ENCODE measurements at regions not wholly inside any gene's neighbourhood (a gene's known extent, or its start where the extent isn't known, plus 50 kb on each side); places are given as distances from the start of the nearest gene placed in this dataset.

DNA sequence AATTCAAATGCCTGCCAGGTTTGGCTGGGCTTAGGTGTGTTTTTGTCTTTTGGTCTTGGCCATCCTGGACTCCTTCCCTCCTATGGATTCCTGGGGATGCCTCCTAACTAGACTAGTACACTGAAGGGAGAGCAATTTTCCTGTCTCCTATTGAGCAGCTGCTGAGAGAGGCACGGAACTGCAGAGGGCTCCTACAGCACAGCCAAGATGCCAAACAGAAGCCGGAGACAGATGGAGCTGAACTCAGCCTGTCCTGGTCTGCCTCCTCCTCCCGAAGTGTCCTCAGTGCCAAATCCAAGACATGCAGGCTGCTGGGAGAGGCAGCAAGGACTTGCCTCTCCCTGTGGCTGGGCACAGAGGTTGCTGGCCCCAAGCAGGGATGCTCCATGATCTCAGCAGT lies 256.6 kb upstream of the PROK2 start:
- Histone ChIP-seq H3K9me3 (replicated peaks; ENCODE audit: insufficient read depth, low read length) (no peaks in the 10 kb centered on the region), H3F3A (ENCODE audit: insufficient read depth, low read length) (no peaks in the 10 kb centered on the region), H2AFZ (ENCODE audit: low read length) (no peak overlapping the region), H3K27ac (ENCODE audit: low read length) (no peak overlapping the region), H3K36me3 (replicated peaks; ENCODE audit: insufficient read depth, low read length) (no peaks in the 10 kb centered on the region), H3K9ac (ENCODE audit: low read length) (no peak overlapping the region), H3K4me3 (ENCODE audit: low read length) (no peak overlapping the region), H3K4me1 (ENCODE audit: low read length) (no peaks in the 10 kb centered on the region), H3K79me2 (ENCODE audit: low read length) (no peaks in the 10 kb centered on the region), H3K27me3 (replicated peaks; ENCODE audit: insufficient read depth, low read length) (no peaks in the 10 kb centered on the region), H4K20me1 (ENCODE audit: insufficient read depth, low read length) (no peaks in the 10 kb centered on the region), H3K4me2 (ENCODE audit: low read depth, low read length) (no peak overlapping the region), H3K9me2 (replicated peaks; ENCODE audit: insufficient read depth, low read length) (no peaks in the 10 kb centered on the region)
- TF ChIP-seq, protein P1, sequence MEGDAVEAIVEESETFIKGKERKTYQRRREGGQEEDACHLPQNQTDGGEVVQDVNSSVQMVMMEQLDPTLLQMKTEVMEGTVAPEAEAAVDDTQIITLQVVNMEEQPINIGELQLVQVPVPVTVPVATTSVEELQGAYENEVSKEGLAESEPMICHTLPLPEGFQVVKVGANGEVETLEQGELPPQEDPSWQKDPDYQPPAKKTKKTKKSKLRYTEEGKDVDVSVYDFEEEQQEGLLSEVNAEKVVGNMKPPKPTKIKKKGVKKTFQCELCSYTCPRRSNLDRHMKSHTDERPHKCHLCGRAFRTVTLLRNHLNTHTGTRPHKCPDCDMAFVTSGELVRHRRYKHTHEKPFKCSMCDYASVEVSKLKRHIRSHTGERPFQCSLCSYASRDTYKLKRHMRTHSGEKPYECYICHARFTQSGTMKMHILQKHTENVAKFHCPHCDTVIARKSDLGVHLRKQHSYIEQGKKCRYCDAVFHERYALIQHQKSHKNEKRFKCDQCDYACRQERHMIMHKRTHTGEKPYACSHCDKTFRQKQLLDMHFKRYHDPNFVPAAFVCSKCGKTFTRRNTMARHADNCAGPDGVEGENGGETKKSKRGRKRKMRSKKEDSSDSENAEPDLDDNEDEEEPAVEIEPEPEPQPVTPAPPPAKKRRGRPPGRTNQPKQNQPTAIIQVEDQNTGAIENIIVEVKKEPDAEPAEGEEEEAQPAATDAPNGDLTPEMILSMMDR (IDR thresholded peaks at IDR 0.05; ENCODE audit: low read length): no peak
- TF ChIP-seq EZH2phosphoT487 (IDR thresholded peaks at IDR 0.05; ENCODE audit: low read length) (no peak), EZH2 (optimal IDR thresholded peaks at IDR 0.05; ENCODE audit: low read depth, low read length) (no peak)
- no peak for DNase-seq

DNA sequence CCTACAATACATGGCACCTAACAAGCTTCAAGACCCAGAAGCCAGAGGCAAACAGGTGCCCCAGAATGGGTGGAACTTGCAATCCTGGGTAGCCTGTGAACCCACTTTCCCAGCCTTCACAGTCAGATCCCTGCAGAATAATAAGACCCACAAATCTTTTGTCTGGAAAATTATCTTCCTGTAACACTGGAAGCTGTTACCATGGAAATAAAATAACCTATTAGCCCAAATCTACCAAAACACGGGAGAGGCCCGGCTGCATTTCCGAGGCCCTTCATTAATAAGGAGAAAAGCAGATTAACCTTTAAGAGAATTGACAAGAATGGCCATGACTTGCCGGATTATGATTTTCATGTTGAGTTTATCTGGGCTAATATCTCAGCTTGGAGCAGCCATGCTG lies 256.1 kb upstream of the PROK2 start:
- Histone ChIP-seq H3K9me2 (replicated peaks; ENCODE audit: insufficient read depth, low read length) (no peaks in the 10 kb centered on the region), H3K4me2 (ENCODE audit: low read depth, low read length) (no peak overlapping the region), H3K4me1 (ENCODE audit: low read length) (no peaks in the 10 kb centered on the region), H3K9ac (ENCODE audit: low read length) (no peak overlapping the region), H3K27me3 (replicated peaks; ENCODE audit: insufficient read depth, low read length) (no peaks in the 10 kb centered on the region), H3K79me2 (ENCODE audit: low read length) (no peaks in the 10 kb centered on the region), H3K4me3 (ENCODE audit: low read length) (no peak overlapping the region), H4K20me1 (ENCODE audit: insufficient read depth, low read length) (no peaks in the 10 kb centered on the region), H3K27ac (ENCODE audit: low read length) (no peak overlapping the region), H2AFZ (ENCODE audit: low read length) (no peak overlapping the region), H3K36me3 (replicated peaks; ENCODE audit: insufficient read depth, low read length) (no peaks in the 10 kb centered on the region), H3K9me3 (replicated peaks; ENCODE audit: insufficient read depth, low read length) (no peaks in the 10 kb centered on the region), H3F3A (ENCODE audit: insufficient read depth, low read length) (no peaks in the 10 kb centered on the region)
- no peak for DNase-seq
- TF ChIP-seq EZH2phosphoT487 (IDR thresholded peaks at IDR 0.05; ENCODE audit: low read length) (no peak), EZH2 (optimal IDR thresholded peaks at IDR 0.05; ENCODE audit: low read depth, low read length) (no peak)
- TF ChIP-seq, protein P1 (IDR thresholded peaks at IDR 0.05; ENCODE audit: low read length): no peak

DNA sequence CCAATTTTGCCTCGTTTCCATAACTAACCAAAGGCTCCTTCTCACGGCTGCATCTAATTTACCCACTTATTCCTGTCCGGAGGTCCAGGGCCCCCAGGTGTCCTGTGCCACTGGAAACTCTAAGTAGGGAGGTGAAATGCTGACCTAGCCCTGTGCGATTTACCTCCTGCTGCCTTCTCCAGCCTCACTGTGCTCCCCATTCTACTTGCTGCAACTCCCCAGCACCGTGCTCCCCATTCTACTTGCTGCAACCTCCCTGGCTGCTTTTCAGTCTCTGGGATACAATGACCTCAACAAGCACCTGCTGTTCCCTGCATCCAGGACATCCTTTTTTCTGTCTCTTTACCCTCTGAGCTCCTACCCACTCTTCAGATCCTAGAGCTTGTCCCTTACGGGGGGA lies 254.7 kb upstream of the PROK2 start:
- no peaks in the 10 kb centered on the region for H3K79me2 ChIP-seq (ENCODE audit: low read length)
- DNase-seq: no peak
- H3K27me3 ChIP-seq (replicated peaks; ENCODE audit: insufficient read depth, low read length): no peaks in the 10 kb centered on the region
- no peak overlapping the region for H2AFZ ChIP-seq (ENCODE audit: low read length)
- TF ChIP-seq, protein P1 (IDR thresholded peaks at IDR 0.05; ENCODE audit: low read length): no peak
- TF ChIP-seq EZH2phosphoT487 (IDR thresholded peaks at IDR 0.05; ENCODE audit: low read length) (no peak), EZH2 (optimal IDR thresholded peaks at IDR 0.05; ENCODE audit: low read depth, low read length) (no peak)
- H3K27ac ChIP-seq (ENCODE audit: low read length): no peak overlapping the region
- H3K9ac ChIP-seq (ENCODE audit: low read length): no peak overlapping the region
- no peak overlapping the region for H3K4me2 ChIP-seq (ENCODE audit: low read depth, low read length)
- no peak overlapping the region for H3K4me3 ChIP-seq (ENCODE audit: low read length)
- no peaks in the 10 kb centered on the region for H3K4me1 ChIP-seq (ENCODE audit: low read length)
- no peaks in the 10 kb centered on the region for H3K36me3 ChIP-seq (replicated peaks; ENCODE audit: insufficient read depth, low read length)
- no peaks in the 10 kb centered on the region for H4K20me1 ChIP-seq (ENCODE audit: insufficient read depth, low read length)
- H3K9me3 ChIP-seq (replicated peaks; ENCODE audit: insufficient read depth, low read length): no peaks in the 10 kb centered on the region
- no peaks in the 10 kb centered on the region for H3F3A ChIP-seq (ENCODE audit: insufficient read depth, low read length)
- no peaks in the 10 kb centered on the region for H3K9me2 ChIP-seq (replicated peaks; ENCODE audit: insufficient read depth, low read length)
